DMS153 treated with DMSO at 0.1 percent for 48 hours (cell line): ENCODE measurements at regions not wholly inside any gene's neighbourhood (a gene's known extent, or its start where the extent isn't known, plus 50 kb on each side); places are given as distances from the start of the nearest gene placed in this dataset.
"Not testable (repeated sequence)": the region's sequence is repeated elsewhere in the genome, so short reads cannot be mapped to it uniquely, and the experiment has no call there.

ENCODE experiments used
- DNase-seq: peaks from one replicate; lab custom pipeline; 2025; ENCODE audit not compliant: unreplicated experiment; lab: John Stamatoyannopoulos, UW

- DNase-seq, result no peak
Measured at GRCh38 chr6:144896871-144897270, 611.7 kb downstream of the UTRN start.

DNA sequence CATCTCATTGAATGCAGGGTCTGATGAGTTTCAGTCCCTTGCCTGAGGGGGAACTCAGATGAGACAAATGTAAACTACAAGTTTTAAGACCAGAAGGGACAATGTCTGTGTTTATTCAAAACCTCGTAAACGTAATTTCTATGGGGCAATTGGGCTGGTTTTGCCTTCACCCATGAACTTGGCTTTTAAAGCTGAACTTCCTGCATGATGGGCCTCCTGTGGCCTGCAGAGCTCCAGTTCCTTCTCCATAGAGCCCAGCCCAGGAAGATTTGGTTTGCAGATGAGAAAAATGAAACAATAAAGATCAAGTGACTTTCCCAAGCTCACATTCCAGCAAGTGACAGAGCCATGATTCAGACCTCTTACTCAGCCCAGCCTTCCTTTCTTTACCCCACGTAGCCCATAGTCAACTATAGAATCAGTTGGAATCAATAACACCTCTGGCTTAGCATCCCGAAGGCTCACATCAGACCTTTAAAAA is 612.3 kb downstream of the UTRN start:
- no peak for DNase-seq

- no peak for DNase-seq
Measured at GRCh38 chr6:144898052-144898689, 613.0 kb downstream of the UTRN start.

- DNase-seq, result no peak
Measured at GRCh38 chr6:144898741-144899140, 613.6 kb downstream of the UTRN start.

- DNase-seq, result no peak
Measured at GRCh38 chr6:144899161-144899560, 614.0 kb downstream of the UTRN start.

DNA sequence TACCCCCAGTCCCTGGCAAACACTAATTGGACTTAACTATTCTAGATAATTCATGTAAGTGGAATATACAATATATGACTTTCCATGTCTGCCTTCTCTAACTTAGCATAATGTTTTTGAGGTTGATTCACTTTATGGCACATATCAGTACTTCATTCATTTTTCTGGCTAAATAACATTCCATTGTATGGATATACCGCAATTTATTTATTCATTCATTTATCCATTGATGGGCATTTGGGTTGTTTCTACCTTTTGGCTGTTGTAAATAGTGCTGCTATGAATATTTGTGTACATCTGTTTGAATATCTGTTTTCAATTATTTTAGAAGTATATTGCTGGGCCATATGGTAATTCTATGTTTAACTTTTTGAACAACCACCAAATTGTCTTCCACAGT is 616.3 kb downstream of the UTRN start:
- DNase-seq, result no peak

GRCh38 chr6:144908004-144908403 is 622.9 kb downstream of the UTRN start:
- DNase-seq, result no peak

GRCh38 chr6:144909753-144910285 is 624.7 kb downstream of the UTRN start:
- no peak for DNase-seq

GRCh38 chr6:144911322-144911721 is 626.2 kb downstream of the UTRN start:
- DNase-seq, result no peak

DNA sequence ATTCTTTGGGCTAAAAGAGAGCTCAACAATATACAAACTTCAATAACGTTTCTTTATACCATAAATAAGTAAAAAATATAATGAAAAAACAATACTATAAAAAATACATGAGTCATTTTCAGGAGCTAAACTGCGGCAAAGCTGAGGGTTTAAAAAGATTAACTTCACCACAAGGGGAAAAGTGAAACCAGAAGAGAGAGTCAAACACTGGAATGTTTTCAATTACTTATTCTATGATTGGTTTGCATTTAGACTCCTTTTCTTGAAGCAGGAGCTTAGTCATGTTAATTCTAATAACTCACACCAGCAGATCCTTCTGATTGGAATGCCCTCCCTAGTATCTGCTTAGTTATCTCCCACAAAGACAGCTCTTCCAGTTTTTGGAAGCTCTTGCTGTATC is 627.3 kb downstream of the UTRN start:
- no peak for DNase-seq

- DNase-seq, result no peak
Measured at GRCh38 chr6:144918073-144918472, 632.9 kb downstream of the UTRN start.

GRCh38 chr6:144919560-144919959 is 634.4 kb downstream of the UTRN start:
- no peak for DNase-seq

DNA sequence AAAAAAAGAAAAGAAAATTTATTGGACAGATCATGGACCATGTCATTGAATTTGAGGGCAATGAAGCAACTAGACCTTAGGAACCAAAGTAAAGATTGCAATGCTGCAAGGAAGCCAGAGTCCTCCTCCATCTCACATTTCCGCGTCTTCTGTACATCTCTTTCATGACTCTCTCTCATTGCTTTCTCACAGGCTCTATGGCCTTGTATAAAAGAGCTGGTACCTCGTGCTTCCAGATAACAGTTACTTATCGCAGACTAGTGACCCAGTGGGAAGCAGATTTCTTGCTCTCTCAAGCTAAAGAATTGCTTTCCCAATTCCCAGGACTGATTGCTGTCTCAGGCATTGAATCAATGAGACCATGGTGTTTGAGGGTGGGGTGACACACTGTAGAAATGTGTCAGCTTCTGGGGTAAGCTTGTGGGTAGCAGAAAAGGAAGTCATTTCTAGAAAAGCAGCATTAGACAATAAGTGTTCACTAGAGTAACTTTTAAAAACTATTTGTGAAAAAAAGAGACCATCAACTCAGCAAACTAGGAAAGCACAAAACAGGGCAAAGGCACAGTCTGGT is 635.3 kb downstream of the UTRN start:
- DNase-seq, result no peak

GRCh38 chr6:144921206-144921975 is 636.3 kb downstream of the UTRN start:
- no peak for DNase-seq

GRCh38 chr6:144922120-144922722 is 637.1 kb downstream of the UTRN start:
- DNase-seq, result no peak

DNA sequence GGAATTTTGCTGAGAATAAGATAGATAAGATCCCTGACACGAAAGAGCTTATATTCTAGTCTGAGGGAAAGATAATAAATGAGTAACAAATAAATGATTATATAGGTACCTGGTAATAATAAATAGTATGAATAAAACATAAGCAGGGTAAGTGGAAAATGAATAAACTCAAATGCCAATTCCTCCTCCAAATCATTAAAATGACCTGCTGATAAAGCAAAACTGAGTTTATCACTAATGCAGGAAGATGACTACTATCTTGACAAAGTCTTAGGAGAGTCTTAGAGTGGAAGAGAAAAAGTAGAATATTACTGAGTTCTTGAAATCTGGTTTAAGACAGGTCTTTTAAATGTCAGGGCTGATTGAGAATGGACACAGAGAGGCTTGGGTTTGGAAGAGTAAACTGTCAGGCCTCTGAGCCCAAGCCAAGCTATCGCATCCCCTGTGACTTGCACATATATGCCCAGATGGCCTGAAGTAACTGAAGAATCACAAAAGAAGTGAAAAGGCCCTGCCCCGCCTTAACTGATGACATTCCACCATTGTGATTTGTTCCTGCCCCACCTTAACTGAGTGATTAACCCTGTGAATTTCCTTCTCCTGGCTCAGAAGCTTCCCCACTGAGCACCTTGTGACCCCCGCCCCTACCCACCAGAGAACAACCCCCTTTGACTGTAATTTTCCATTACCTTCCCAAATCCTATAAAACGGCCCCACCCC is 637.8 kb downstream of the UTRN start:
- not testable (repeated sequence) for DNase-seq

DNA sequence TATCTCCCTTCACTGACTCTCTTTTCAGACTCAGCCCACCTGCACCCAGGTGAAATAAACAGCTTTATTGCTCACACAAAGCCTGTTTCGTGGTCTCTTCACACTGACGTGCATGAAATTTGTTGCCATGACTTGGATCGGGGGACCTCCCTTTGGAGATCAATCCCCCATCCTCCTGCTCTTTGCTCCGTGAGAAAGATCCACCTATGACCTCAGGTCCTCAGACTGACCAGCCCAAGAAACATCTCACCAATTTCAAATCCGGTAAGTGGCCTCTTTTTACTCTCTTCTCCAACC is 638.3 kb downstream of the UTRN start:
- not testable (repeated sequence) for DNase-seq

- DNase-seq, result no peak
Measured at GRCh38 chr6:144928847-144929246, 643.7 kb downstream of the UTRN start.

DNA sequence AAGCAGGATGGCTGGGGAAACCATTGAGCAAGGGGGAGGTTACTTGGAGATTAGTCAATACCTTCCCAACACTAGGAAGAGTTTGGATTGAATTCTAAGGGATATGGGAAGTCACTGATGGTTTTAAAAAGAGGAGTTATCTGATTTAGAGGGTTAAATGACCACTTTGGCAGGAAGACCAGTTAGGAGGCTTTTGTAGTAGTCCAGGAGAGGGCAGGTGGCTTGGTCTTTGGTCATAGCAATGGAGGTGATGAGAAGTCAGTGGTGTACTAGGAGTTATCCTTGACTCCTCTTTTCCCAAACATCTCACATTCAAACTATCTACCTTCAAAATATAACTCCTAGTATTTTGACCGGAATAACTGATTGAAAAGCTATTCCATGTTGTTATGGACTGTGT is 644.1 kb downstream of the UTRN start:
- DNase-seq, result no peak

DNA sequence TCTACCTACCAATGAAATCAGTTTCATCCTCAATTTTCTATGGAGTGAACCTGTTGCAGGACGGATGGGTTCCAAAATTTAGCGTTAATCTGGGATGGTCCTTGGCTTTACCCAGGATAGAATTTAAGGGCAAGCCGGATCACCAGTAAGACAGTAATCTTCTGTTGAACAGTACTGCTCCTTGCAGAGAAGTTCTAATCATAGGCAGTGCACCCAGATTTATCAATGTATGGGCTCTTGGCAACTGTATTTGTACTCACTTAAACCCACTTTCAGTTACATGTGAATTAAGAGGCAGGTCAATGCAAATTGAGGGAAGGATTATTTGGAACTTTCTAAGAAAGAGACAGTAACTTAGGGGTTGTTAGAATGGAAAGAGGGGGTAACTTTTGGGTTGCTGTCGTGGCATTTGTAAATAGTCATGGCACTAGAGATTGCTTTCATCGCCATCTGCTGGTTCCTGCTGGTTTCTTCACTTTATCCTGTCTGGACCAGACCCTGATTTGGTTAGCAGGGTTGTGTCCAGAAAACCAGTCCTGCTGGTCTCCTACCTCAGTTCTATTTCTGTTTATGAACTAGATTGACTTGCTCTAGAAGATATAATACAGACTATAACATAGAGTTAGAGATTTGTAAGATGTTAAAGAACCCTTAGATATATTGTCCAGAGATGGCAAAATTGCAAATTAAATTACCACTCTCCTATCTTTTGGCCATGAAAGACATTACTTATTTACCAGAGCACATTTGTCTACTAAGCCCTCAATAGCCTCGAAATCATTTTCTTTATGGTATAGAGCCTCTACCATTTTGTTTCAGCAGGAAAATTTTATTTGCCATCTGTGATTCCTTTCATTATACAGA is 646.3 kb downstream of the UTRN start:
- DNase-seq, result no peak
